H1 (cell line): ENCODE measurements at regions not wholly inside any gene's neighbourhood (a gene's known extent, or its start where the extent isn't known, plus 50 kb on each side); places are given as distances from the start of the nearest gene placed in this dataset.

Experiments used
- CTCF ChIA-PET: fragments of 300-600 bp; sonication (Branson Sonifier 250); formaldehyde crosslinking; loops from one replicate; lab custom pipeline; 2021; ENCODE audit not compliant: partially characterized antibody; lab: Charles Lee
- POLR2A ChIA-PET: fragments of 300-600 bp; sonication (Branson Sonifier 250); formaldehyde crosslinking; loops from one replicate; lab custom pipeline; 2021; ENCODE audit warnings: inconsistent platforms; ENCODE audit not compliant: partially characterized antibody; lab: Charles Lee
- DNase-seq, 2 experiments: peaks; one replicate each; pipeline versions ENCODE4 v3.0.0 to v3.0.0-alpha.2; 2010 to 2022; ENCODE audit warnings: low spot score in 2 of 2, low read depth in 1 of 2, mixed read lengths in 1 of 2
- FAIRE-seq: peaks from 2 replicates; lab custom pipeline; 2011; peaks lifted over from hg19 to GRCh38; lab: Jason Lieb, UNC
- H2AFZ ChIP-seq: 2 replicates; pipeline ENCODE4 v1.8.1; 2012; ENCODE audit warnings: low read length, inconsistent platforms
- H2AK5ac ChIP-seq: 2 replicates; pipeline ENCODE4 v1.6.1; 2013; ENCODE audit warnings: low read depth, low read length
- H2BK120ac ChIP-seq: replicated peaks from 2 replicates; pipeline ENCODE3; 2013; ENCODE audit warnings: low read depth, low read length, inconsistent platforms
- H2BK12ac ChIP-seq: 2 replicates; pipeline ENCODE4 v1.6.1; 2013; ENCODE audit warnings: low read depth, low read length
- H2BK15ac ChIP-seq: 2 replicates; pipeline ENCODE4 v1.6.1; 2013; ENCODE audit warnings: low read length
- H2BK20ac ChIP-seq: 2 replicates; pipeline ENCODE4 v1.6.1; 2013; ENCODE audit warnings: low read length
- H2BK5ac ChIP-seq: 2 replicates; pipeline ENCODE4 v1.6.1; 2013; ENCODE audit warnings: low read depth, low read length
- H3K14ac ChIP-seq: 2 replicates; pipeline ENCODE4 v1.6.1; 2013; ENCODE audit warnings: inconsistent platforms; ENCODE audit not compliant: insufficient read length
- H3K18ac ChIP-seq: 2 replicates; pipeline ENCODE4 v1.6.1; 2013; ENCODE audit warnings: low read length; ENCODE audit errors: extremely low read depth
- H3K23ac ChIP-seq: 2 replicates; pipeline ENCODE4 v1.6.1; 2013; ENCODE audit warnings: inconsistent platforms; ENCODE audit not compliant: insufficient read length
- H3K23me2 ChIP-seq: 2 replicates; pipeline ENCODE4 v1.6.1; 2013; ENCODE audit warnings: low read depth, low read length
- H3K27ac ChIP-seq: 2 replicates; pipeline ENCODE4 v1.6.1; 2011; ENCODE audit warnings: low read depth, low read length, inconsistent platforms
- H3K27me3 ChIP-seq, 4 experiments: replicated peaks in 1 of 4; 1 replicate in 1 of 4; 2 replicates in 3 of 4; pipeline versions ENCODE4 v1.6.1 to v1.8.1; 2011 to 2013; ENCODE audit warnings: low read length in 3 of 4, mild to moderate bottlenecking in 3 of 4, inconsistent platforms in 2 of 4, mixed read lengths in 2 of 4, moderate library complexity in 1 of 4; ENCODE audit not compliant: control insufficient read depth in 3 of 4, insufficient read depth in 3 of 4; ENCODE audit errors: extremely low read depth in 1 of 4
- H3K36me3 ChIP-seq, 4 experiments: 2 replicates each; pipeline versions ENCODE4 v1.6.1 to v1.8.1; 2011 to 2013; ENCODE audit warnings: mild to moderate bottlenecking in 4 of 4, low read length in 3 of 4, moderate library complexity in 2 of 4, control low read depth in 1 of 4, inconsistent platforms in 1 of 4; ENCODE audit not compliant: insufficient read depth in 4 of 4, control insufficient read depth in 2 of 4
- H3K4ac ChIP-seq: replicated peaks from 2 replicates; pipeline ENCODE3; 2013; ENCODE audit warnings: low read length, low read depth, mixed read lengths, inconsistent platforms; ENCODE audit not compliant: insufficient read length
- H3K4me1 ChIP-seq, 4 experiments: replicated peaks in 1 of 4; 1 replicate in 1 of 4; 2 replicates in 3 of 4; pipeline versions ENCODE4 v1.6.1 to v1.8.1; 2011 to 2013; ENCODE audit warnings: low read length in 3 of 4, inconsistent platforms in 2 of 4, mixed read lengths in 1 of 4; ENCODE audit not compliant: insufficient read depth in 4 of 4, control insufficient read depth in 3 of 4
- H3K4me2 ChIP-seq, 2 experiments: 2 replicates each; pipeline versions ENCODE4 v1.6.1 to v1.8.1; 2011 to 2013; ENCODE audit warnings: low read depth in 2 of 2, low read length in 2 of 2, control low read depth in 1 of 2, inconsistent platforms in 1 of 2, mild to moderate bottlenecking in 1 of 2; ENCODE audit not compliant: insufficient read depth in 1 of 2
- H3K4me3 ChIP-seq, 4 experiments: fragments of 200-600, 300-600 bp in 1 of 4; sonication (generic), shearing (Covaris generic), sonication (Bioruptor Twin) in 1 of 4; 2 replicates each; pipeline versions ENCODE4 v1.5.1 to v1.8.1; 2011 to 2016; ENCODE audit warnings: low read length in 4 of 4, low read depth in 3 of 4, control low read depth in 2 of 4, inconsistent platforms in 2 of 4, mild to moderate bottlenecking in 2 of 4, mixed read lengths in 1 of 4, moderate library complexity in 1 of 4; ENCODE audit not compliant: insufficient read depth in 2 of 4; ENCODE audit errors: extremely low read depth in 1 of 4
- H3K56ac ChIP-seq: replicated peaks from 2 replicates; pipeline ENCODE3; 2013; ENCODE audit warnings: low read depth, mild to moderate bottlenecking, mixed read lengths, low read length, inconsistent platforms; ENCODE audit not compliant: insufficient read length
- H3K79me1 ChIP-seq: 2 replicates; pipeline ENCODE4 v1.6.1; 2013; ENCODE audit warnings: low read depth, low read length, control low read depth
- H3K79me2 ChIP-seq, 2 experiments: 2 replicates each; pipeline versions ENCODE4 v1.6.1 to v1.8.1; 2012 to 2013; ENCODE audit warnings: low read length in 2 of 2, mild to moderate bottlenecking in 2 of 2, inconsistent platforms in 1 of 2; ENCODE audit not compliant: insufficient read depth in 2 of 2, control insufficient read depth in 1 of 2
- H3K9ac ChIP-seq, 4 experiments: replicated peaks in 1 of 4; 1 replicate in 1 of 4; 2 replicates in 3 of 4; pipeline versions ENCODE4 v1.6.1 to v1.8.1; 2011 to 2013; ENCODE audit warnings: low read depth in 3 of 4, low read length in 3 of 4, control low read depth in 2 of 4, mild to moderate bottlenecking in 2 of 4, moderate library complexity in 2 of 4, inconsistent platforms in 1 of 4; ENCODE audit errors: extremely low read depth in 1 of 4
- H3K9me3 ChIP-seq, 2 experiments: 2 replicates each; pipeline versions ENCODE4 v1.6.1 to v1.8.1; 2012 to 2013; ENCODE audit warnings: mild to moderate bottlenecking in 2 of 2, moderate library complexity in 2 of 2, control low read depth in 1 of 2, inconsistent platforms in 1 of 2, low read depth in 1 of 2, low read length in 1 of 2, mixed read lengths in 1 of 2; ENCODE audit not compliant: insufficient read depth in 2 of 2
- H4K20me1 ChIP-seq, 2 experiments: replicated peaks in 1 of 2; 2 replicates each; pipeline versions ENCODE3 to v1.8.1; 2011 to 2013; ENCODE audit warnings: inconsistent platforms in 2 of 2, low read length in 2 of 2, mild to moderate bottlenecking in 1 of 2; ENCODE audit not compliant: insufficient read depth in 2 of 2, control insufficient read depth in 1 of 2
- H4K5ac ChIP-seq: 2 replicates; pipeline ENCODE4 v1.6.1; 2013; ENCODE audit warnings: low read length, low read depth, mixed read lengths, inconsistent platforms; ENCODE audit not compliant: insufficient read length
- H4K8ac ChIP-seq: 2 replicates; pipeline ENCODE4 v1.8.0; 2013; ENCODE audit warnings: mild to moderate bottlenecking, moderate library complexity, low read length, inconsistent platforms; ENCODE audit not compliant: insufficient read depth; ENCODE audit errors: extremely low read depth
- H4K91ac ChIP-seq: replicated peaks from 2 replicates; pipeline ENCODE3; 2013; ENCODE audit warnings: low read length, mixed read lengths, inconsistent platforms; ENCODE audit not compliant: insufficient read length
- POLR2A ChIP-seq, 2 experiments: IDR thresholded peaks; 1 replicate in 1 of 2; 2 replicates in 1 of 2; pipeline ENCODE4 v1.6.1; 2011; ENCODE audit warnings: low read depth in 2 of 2, low read length in 2 of 2, mild to moderate bottlenecking in 2 of 2; ENCODE audit errors: control extremely low read depth in 1 of 2
- WGBS, 2 experiments: shearing (Covaris generic) in 1 of 2; methylation state at CpG; one replicate each; pipeline versions ENCODE4 v1.1.6 to v1.1.7; 2013 to 2015; ENCODE audit warnings: low lambda C conversion rate in 2 of 2, mixed read lengths in 2 of 2, inconsistent platforms in 1 of 2, low coverage in 1 of 2, missing lambda C conversion rate in 1 of 2; ENCODE audit not compliant: insufficient replicate concordance in 2 of 2, insufficient coverage in 1 of 2, insufficient read length in 1 of 2; ENCODE audit errors: extremely low coverage in 1 of 2, missing lambda C conversion rate in 1 of 2; 5-methylcytosine and 5-hydroxymethylcytosine counted together
- TF ChIP-seq, protein P1 (sequence below): IDR thresholded peaks from 2 replicates; pipeline ENCODE4 v1.6.1; 2011; ENCODE audit warnings: low read depth, mild to moderate bottlenecking, low read length; ENCODE audit not compliant: insufficient read depth

DNA sequence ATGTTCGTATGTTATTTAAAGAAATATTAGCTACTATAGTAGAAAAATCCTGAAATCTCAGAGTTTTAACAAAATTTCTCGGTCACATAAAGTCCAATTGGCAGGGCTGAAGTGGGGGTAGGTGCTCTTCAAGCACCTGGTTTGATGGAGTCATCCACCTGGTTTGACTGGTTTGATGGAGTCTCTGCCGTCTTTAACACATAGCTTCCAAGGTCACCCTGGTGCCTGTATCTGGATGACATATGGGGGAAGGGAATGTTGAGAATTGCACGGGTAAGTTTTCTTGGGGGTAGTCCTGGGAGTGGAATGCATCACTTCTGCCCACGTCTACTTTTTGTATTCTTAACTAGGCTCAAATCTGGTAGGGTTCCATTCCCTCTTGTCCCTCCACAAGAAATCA lies 351.2 kb downstream of the SH3GL2 start:
- H3K14ac ChIP-seq: no peak overlapping the region
- H3K23me2 ChIP-seq: no peaks in the 10 kb centered on the region
- H3K27ac ChIP-seq: no peak overlapping the region
- no peak overlapping the region; the same call in 1 of the 2 replicates for H2BK15ac ChIP-seq
- H2AFZ ChIP-seq: no peak overlapping the region
- POLR2A ChIA-PET: interaction anchor here (0.6 kb wide), 1 partner anchor 92 kb away, joined by 4 read pairs; no protein-coding TSS in a partner anchor
- peaks cover 1 to 14% (median 5%) of the 10 kb centered on the region in 4 experiments; a peak in 4 of 7 replicates for H3K4me1 ChIP-seq
- H3K9ac ChIP-seq: no peak overlapping the region
- DNase-seq (no peak), FAIRE-seq (no peak)
- no peak overlapping the region for H3K4me2 ChIP-seq
- WGBS, 2 experiments: 78% methylated on average over 5 of the region's 5 CpGs; no CpG with 5 or more reads in 1 of the 2 experiments
- H3K4me3 ChIP-seq: no peak overlapping the region
- H3K36me3 ChIP-seq: no peaks in the 10 kb centered on the region
- no peak overlapping the region for H4K8ac ChIP-seq
- H4K91ac ChIP-seq: no peak overlapping the region
- H2AK5ac ChIP-seq: no peak overlapping the region
- no peak overlapping the region for H3K56ac ChIP-seq
- no peaks in the 10 kb centered on the region for H3K79me1 ChIP-seq
- H3K18ac ChIP-seq: no peak overlapping the region
- no peak overlapping the region for H3K23ac ChIP-seq
- TF ChIP-seq POLR2A (IDR thresholded peaks at IDR 0.05; ENCODE audit: control extremely low read depth in 1 of 2, low read depth in 2 of 2, low read length in 2 of 2): no peak
- TF ChIP-seq, protein P1, sequence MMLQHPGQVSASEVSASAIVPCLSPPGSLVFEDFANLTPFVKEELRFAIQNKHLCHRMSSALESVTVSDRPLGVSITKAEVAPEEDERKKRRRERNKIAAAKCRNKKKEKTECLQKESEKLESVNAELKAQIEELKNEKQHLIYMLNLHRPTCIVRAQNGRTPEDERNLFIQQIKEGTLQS: no peak
- H4K20me1 ChIP-seq: no peaks in the 10 kb centered on the region
- no peak overlapping the region for H4K5ac ChIP-seq
- no peak overlapping the region for H2BK5ac ChIP-seq
- no peak overlapping the region for H2BK20ac ChIP-seq
- H3K9me3 ChIP-seq: no peaks in the 10 kb centered on the region
- H3K4ac ChIP-seq: no peak overlapping the region
- CTCF ChIA-PET: interaction anchor here (1.5 kb wide), 1 partner anchor 17 kb away, joined by 3 read pairs; no protein-coding TSS in a partner anchor
- no peak overlapping the region for H2BK120ac ChIP-seq
- H2BK12ac ChIP-seq: no peak overlapping the region
- H3K27me3 ChIP-seq: no peaks in the 10 kb centered on the region
- no peaks in the 10 kb centered on the region for H3K79me2 ChIP-seq
